Hepatocyte (in vitro differentiated cells): ENCODE measurements at regions not wholly inside any gene's neighbourhood (a gene's known extent, or its start where the extent isn't known, plus 50 kb on each side); places are given as distances from the start of the nearest gene placed in this dataset.

Experiments
- EZH2 ChIP-seq: fragments of 200-600 bp; sonication (generic); IDR thresholded peaks from 2 replicates; pipeline ENCODE4 v1.6.1; 2016; ENCODE audit warnings: antibody characterized with exemption, mild to moderate bottlenecking, borderline replicate concordance
- TF ChIP-seq, protein P1 (sequence below): fragments of 200-600 bp; sonication (generic); IDR thresholded peaks from 2 replicates; pipeline ENCODE4 v1.5.1; 2016; ENCODE audit warnings: antibody characterized with exemption, mild to moderate bottlenecking; ENCODE audit not compliant: poor library complexity

DNA sequence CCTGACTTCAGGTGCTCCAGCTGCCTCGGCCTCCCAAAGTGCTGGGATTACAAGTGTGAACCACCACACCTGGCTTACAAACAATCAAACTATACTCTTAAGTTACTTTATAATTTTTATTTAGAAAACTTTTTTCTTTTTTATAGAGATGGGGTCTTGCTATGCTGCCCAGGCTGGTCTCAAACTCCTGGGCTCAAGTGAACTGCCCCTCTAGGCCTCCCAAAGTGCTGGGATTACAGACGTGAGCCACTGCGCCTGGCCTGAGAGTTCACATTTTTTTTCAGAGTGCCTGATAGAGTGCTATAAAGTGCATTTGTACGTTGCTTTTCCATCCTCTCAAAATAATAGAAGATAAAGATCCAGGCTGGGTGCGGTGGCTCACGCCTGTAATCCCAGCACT lies 102.0 kb upstream of the TBL1XR1 start:
- TF ChIP-seq, protein P1, sequence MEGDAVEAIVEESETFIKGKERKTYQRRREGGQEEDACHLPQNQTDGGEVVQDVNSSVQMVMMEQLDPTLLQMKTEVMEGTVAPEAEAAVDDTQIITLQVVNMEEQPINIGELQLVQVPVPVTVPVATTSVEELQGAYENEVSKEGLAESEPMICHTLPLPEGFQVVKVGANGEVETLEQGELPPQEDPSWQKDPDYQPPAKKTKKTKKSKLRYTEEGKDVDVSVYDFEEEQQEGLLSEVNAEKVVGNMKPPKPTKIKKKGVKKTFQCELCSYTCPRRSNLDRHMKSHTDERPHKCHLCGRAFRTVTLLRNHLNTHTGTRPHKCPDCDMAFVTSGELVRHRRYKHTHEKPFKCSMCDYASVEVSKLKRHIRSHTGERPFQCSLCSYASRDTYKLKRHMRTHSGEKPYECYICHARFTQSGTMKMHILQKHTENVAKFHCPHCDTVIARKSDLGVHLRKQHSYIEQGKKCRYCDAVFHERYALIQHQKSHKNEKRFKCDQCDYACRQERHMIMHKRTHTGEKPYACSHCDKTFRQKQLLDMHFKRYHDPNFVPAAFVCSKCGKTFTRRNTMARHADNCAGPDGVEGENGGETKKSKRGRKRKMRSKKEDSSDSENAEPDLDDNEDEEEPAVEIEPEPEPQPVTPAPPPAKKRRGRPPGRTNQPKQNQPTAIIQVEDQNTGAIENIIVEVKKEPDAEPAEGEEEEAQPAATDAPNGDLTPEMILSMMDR: no peak
- TF ChIP-seq EZH2: no peak
